WTC11 (cell line): ENCODE measurements at regions not wholly inside any gene's neighbourhood (a gene's known extent, or its start where the extent isn't known, plus 50 kb on each side); places are given as distances from the start of the nearest gene placed in this dataset.

Experiments
- ATAC-seq: fragments of 200-7000 bp; cut with Tn5 transposase; 2 replicates; pipeline ENCODE4 v1.10.0; 2021; ENCODE audit warnings: mild to moderate bottlenecking, moderate library complexity
- CTCF ChIA-PET: fragments of 300-600 bp; sonication (Branson Sonifier 250); formaldehyde crosslinking; loops from one replicate; lab custom pipeline; 2021; ENCODE audit warnings: antibody characterized with exemption; lab: Charles Lee
- POLR2A ChIA-PET: fragments of 350-600 bp; sonication (Branson Sonifier 250); formaldehyde crosslinking; loops from one replicate; lab custom pipeline; 2021; ENCODE audit warnings: antibody characterized with exemption; lab: Charles Lee
- DNase-seq: peaks from one replicate; pipeline ENCODE4 v3.0.0; 2021; ENCODE audit warnings: low spot score
- H3K27ac Mint-ChIP-seq: 2 replicates; pipeline ENCODE4 v1.8.0; 2021; ENCODE audit warnings: mixed read lengths
- H3K27me3 Mint-ChIP-seq: 2 replicates; pipeline ENCODE4 v1.8.0; 2021; ENCODE audit warnings: low read depth, mild to moderate bottlenecking, moderate library complexity, mixed read lengths
- H3K36me3 Mint-ChIP-seq: 2 replicates; pipeline ENCODE4 v1.8.0; 2021; ENCODE audit warnings: mixed read lengths
- H3K4me1 Mint-ChIP-seq: 2 replicates; pipeline ENCODE4 v1.8.0; 2022; ENCODE audit warnings: mixed read lengths
- H3K4me3 Mint-ChIP-seq: 2 replicates; pipeline ENCODE4 v1.8.0; 2021; ENCODE audit warnings: mild to moderate bottlenecking, moderate library complexity, mixed read lengths
- H3K9me3 Mint-ChIP-seq: 2 replicates; pipeline ENCODE4 v1.8.0; 2021; ENCODE audit warnings: mixed read lengths
- CBFB ChIP-seq: sonication (generic); formaldehyde crosslinking; IDR thresholded peaks from 2 replicates; pipeline ENCODE4 v1.8.1; 2022; ENCODE audit warnings: mild to moderate bottlenecking, low read depth, missing genetic modification reagents
- FOXP1 ChIP-seq: sonication (generic); formaldehyde crosslinking; IDR thresholded peaks from 2 replicates; pipeline ENCODE4 v1.8.0; 2022; ENCODE audit warnings: missing genetic modification reagents, mild to moderate bottlenecking, moderate library complexity, borderline replicate concordance
- HMGA2 ChIP-seq: fragments of 250-450 bp; sonication (Bioruptor Pico); IDR thresholded peaks from 2 replicates; pipeline ENCODE4 v1.4.0; 2021; ENCODE audit warnings: mild to moderate bottlenecking, moderate library complexity
- IRF2 ChIP-seq: sonication (generic); formaldehyde crosslinking; IDR thresholded peaks from 2 replicates; pipeline ENCODE4 v1.8.0; 2022; ENCODE audit warnings: low read depth, missing genetic modification reagents, borderline replicate concordance
- JAZF1 ChIP-seq: fragments of 250-450 bp; sonication (Bioruptor Pico); IDR thresholded peaks from 2 replicates; pipeline ENCODE4 v1.9.0; 2021; ENCODE audit warnings: moderate library complexity, mild to moderate bottlenecking, inconsistent platforms
- MXD4 ChIP-seq: fragments of 250-450 bp; sonication (Bioruptor Pico); IDR thresholded peaks from 2 replicates; pipeline ENCODE4 v1.8.0; 2021; ENCODE audit warnings: mild to moderate bottlenecking, moderate library complexity, borderline replicate concordance
- NFE2L1 ChIP-seq: sonication (generic); formaldehyde crosslinking; IDR thresholded peaks from 2 replicates; pipeline ENCODE4 v1.8.1; 2023; ENCODE audit warnings: missing genetic modification reagents
- NR2C2 ChIP-seq: sonication (generic); formaldehyde crosslinking; IDR thresholded peaks from 2 replicates; pipeline ENCODE4 v1.8.0; 2022; ENCODE audit warnings: mild to moderate bottlenecking, missing genetic modification reagents
- SMAD3 ChIP-seq: sonication (generic); formaldehyde crosslinking; IDR thresholded peaks from 2 replicates; pipeline ENCODE4 v1.8.0; 2022; ENCODE audit warnings: missing genetic modification reagents, mild to moderate bottlenecking, borderline replicate concordance
- SOX15 ChIP-seq: fragments of 250-450 bp; sonication (Bioruptor Pico); IDR thresholded peaks from 2 replicates; pipeline ENCODE4 v1.9.0; 2021; ENCODE audit warnings: mild to moderate bottlenecking
- SP1 ChIP-seq: sonication (generic); formaldehyde crosslinking; conservative IDR thresholded peaks from 2 replicates; pipeline ENCODE4 v1.8.1; 2022; ENCODE audit warnings: missing genetic modification reagents
- ZNF121 ChIP-seq: sonication (generic); formaldehyde crosslinking; IDR thresholded peaks from 2 replicates; pipeline ENCODE4 v1.8.0; 2023; ENCODE audit warnings: missing genetic modification reagents
- TF ChIP-seq, protein P1 (sequence below): sonication (generic); formaldehyde crosslinking; IDR thresholded peaks from 2 replicates; pipeline ENCODE4 v1.8.1; 2023; ENCODE audit warnings: mild to moderate bottlenecking, missing genetic modification reagents, moderate library complexity
- TF ChIP-seq, protein P2 (sequence below): fragments of 250-450 bp; sonication (Bioruptor Pico); IDR thresholded peaks from 2 replicates; pipeline ENCODE4 v1.8.0; 2021; ENCODE audit warnings: mild to moderate bottlenecking
- TF ChIP-seq, protein P3 (sequence below): sonication (generic); formaldehyde crosslinking; IDR thresholded peaks from 2 replicates; pipeline ENCODE4 v1.8.1; 2022; ENCODE audit warnings: mild to moderate bottlenecking, missing genetic modification reagents, moderate library complexity, borderline replicate concordance
- TF ChIP-seq, protein P4 (sequence below): fragments of 250-450 bp; sonication (Bioruptor Pico); IDR thresholded peaks from 2 replicates; pipeline ENCODE4 v1.9.0; 2021; ENCODE audit warnings: moderate library complexity, mild to moderate bottlenecking, inconsistent platforms, borderline replicate concordance
- TF ChIP-seq, protein P5 (sequence below): fragments of 250-450 bp; sonication (Bioruptor Pico); conservative IDR thresholded peaks from 2 replicates; pipeline ENCODE4 v1.9.0; 2021; ENCODE audit warnings: mild to moderate bottlenecking
- TF ChIP-seq, protein P6 (sequence below): sonication (generic); formaldehyde crosslinking; IDR thresholded peaks from 2 replicates; pipeline ENCODE4 v1.8.0; 2023; ENCODE audit warnings: mild to moderate bottlenecking, missing genetic modification reagents
- TF ChIP-seq, protein P7 (sequence below): sonication (generic); formaldehyde crosslinking; IDR thresholded peaks from 2 replicates; pipeline ENCODE4 v1.8.0; 2022; ENCODE audit warnings: mild to moderate bottlenecking, missing genetic modification reagents

DNA sequence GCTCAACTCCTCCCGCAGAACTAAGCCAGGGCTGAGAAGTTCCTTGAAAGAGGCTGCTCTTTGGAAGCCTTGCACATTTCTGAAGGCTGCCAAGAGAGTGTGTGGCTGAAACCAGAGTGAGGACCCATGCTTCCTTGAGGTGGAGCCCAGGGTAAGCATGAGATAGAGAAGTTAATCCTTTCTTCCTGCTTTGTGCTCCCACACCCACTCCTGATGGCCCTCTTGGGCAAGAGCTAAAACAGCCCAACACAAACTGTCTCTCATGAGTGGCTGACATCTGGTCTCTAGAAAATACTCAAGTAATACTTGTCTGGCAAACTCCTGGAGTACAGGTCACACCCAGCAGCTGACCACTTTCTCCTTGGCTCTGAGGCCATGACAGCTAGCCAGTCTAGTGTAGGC is 523.7 kb downstream of the INSC start (continued):
- TF ChIP-seq, protein P1, sequence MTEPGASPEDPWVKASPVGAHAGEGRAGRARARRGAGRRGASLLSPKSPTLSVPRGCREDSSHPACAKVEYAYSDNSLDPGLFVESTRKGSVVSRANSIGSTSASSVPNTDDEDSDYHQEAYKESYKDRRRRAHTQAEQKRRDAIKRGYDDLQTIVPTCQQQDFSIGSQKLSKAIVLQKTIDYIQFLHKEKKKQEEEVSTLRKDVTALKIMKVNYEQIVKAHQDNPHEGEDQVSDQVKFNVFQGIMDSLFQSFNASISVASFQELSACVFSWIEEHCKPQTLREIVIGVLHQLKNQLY (CRISPR knock-in tag): no peak
- TF ChIP-seq NFE2L1 (no peak), MXD4 (CRISPR knock-in tag) (no peak), FOXP1 (CRISPR knock-in tag) (no peak), JAZF1 (CRISPR knock-in tag) (no peak)
- TF ChIP-seq, protein P2, sequence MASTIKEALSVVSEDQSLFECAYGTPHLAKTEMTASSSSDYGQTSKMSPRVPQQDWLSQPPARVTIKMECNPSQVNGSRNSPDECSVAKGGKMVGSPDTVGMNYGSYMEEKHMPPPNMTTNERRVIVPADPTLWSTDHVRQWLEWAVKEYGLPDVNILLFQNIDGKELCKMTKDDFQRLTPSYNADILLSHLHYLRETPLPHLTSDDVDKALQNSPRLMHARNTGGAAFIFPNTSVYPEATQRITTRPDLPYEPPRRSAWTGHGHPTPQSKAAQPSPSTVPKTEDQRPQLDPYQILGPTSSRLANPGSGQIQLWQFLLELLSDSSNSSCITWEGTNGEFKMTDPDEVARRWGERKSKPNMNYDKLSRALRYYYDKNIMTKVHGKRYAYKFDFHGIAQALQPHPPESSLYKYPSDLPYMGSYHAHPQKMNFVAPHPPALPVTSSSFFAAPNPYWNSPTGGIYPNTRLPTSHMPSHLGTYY (CRISPR knock-in tag): no peak

DNA sequence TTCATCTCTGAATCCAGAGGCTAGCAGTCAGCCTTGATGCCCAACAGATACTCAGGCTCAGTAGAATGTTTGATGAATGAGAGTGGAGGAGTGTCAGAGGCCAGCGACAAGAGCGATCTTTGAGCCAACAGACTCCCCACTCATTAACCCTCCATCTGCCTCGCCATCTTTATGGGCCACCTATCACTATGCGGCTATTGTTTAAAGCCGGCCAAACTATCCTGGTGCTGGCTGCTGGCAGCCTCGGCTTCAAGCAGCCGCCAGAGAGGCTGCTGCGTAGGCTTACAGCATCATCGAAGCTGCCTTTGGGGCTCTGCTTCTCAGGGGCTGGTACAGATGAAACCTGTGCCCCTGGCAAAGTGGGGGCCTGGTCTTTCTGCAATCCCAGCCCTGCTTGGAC is 525.6 kb downstream of the INSC start:
- no peaks in the 10 kb centered on the region; the same call in 1 of the 2 replicates for H3K27me3 Mint-ChIP-seq
- POLR2A ChIA-PET: no interaction called here
- CTCF ChIA-PET: no interaction called here

DNA sequence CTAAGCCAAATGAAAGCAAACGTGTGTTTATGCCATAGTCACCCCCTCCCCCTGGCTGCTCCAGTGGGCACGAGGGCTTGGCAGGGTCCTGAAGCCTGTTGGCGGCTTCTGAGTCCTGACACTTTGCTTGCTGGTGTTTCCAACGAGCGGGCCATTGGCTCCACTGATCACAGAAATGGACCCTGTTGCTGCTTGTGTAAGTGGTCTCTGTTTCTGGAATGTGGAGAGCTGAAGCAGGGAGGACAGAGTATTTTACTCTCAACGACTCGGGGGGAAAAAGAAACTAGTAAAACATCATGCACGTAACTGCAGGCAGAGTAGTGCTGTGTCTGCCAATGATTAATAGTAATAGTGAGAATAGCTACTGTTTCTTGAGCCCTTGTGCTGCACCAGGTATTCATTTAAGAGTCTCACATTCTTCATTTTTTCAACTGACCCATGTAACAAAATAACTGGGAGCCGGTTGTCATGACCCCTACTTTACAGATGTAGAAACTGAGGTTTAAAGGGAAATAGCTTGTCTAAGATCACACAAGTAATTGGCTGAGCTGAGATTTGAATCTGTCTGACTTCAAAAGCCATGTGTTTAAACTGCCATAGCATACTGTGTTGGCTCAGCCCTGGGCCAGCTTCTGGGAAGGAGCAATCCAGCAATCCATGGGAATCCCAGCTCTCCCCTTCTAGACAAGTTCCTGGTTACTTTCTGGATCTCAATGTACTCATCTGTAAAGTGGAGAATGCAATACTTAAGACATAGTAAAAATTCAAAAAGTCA is 526.7 kb downstream of the INSC start:
- no peak for ATAC-seq
- H3K4me3 Mint-ChIP-seq: no peak overlapping the region
- TF ChIP-seq ZNF121 (CRISPR knock-in tag) (no peak), NFE2L1 (no peak), SOX15 (no peak), SP1 (no peak), CBFB (CRISPR knock-in tag) (no peak), IRF2 (no peak), NR2C2 (CRISPR knock-in tag) (no peak), SMAD3 (no peak)
- TF ChIP-seq, protein P3, sequence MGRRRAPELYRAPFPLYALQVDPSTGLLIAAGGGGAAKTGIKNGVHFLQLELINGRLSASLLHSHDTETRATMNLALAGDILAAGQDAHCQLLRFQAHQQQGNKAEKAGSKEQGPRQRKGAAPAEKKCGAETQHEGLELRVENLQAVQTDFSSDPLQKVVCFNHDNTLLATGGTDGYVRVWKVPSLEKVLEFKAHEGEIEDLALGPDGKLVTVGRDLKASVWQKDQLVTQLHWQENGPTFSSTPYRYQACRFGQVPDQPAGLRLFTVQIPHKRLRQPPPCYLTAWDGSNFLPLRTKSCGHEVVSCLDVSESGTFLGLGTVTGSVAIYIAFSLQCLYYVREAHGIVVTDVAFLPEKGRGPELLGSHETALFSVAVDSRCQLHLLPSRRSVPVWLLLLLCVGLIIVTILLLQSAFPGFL: no peak
- TF ChIP-seq, protein P4, sequence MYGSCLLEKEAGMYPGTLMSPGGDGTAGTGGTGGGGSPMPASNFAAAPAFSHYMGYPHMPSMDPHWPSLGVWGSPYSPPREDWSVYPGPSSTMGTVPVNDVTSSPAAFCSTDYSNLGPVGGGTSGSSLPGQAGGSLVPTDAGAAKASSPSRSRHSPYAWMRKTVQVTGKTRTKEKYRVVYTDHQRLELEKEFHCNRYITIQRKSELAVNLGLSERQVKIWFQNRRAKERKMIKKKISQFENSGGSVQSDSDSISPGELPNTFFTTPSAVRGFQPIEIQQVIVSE (CRISPR knock-in tag): no peak
- TF ChIP-seq, protein P5, sequence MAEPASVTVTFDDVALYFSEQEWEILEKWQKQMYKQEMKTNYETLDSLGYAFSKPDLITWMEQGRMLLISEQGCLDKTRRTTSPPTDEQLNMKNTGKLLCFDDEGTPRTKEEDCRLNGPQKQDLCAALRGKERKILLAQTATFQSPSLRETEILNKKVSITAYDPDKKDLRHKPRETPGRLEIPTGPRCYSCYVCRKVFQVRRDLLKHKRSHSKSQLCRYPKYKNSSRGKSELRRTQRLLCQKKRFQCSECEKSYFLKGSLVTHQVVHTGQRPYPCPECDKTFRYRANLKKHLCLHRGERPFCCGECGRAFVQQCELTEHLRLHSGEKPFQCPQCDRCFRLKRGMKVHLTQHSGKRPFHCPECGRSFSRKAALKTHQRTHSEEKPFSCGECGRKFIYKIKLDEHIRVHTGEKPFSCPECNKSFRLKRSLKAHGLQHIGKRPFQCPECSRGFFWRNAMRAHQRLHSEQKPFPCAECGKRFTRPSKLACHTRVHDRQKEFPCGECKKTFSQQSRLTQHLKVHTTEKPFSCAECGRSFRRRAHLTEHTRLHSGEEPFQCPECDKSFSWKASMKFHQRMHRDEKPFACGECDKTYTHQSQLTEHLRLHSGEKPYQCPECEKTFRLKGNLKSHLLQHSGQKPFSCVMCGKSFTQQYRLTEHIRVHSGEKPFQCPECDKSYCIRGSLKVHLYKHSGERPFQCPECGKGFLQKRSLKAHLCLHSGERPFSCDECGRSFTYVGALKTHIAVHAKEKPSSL (CRISPR knock-in tag): no peak
- TF ChIP-seq, protein P6, sequence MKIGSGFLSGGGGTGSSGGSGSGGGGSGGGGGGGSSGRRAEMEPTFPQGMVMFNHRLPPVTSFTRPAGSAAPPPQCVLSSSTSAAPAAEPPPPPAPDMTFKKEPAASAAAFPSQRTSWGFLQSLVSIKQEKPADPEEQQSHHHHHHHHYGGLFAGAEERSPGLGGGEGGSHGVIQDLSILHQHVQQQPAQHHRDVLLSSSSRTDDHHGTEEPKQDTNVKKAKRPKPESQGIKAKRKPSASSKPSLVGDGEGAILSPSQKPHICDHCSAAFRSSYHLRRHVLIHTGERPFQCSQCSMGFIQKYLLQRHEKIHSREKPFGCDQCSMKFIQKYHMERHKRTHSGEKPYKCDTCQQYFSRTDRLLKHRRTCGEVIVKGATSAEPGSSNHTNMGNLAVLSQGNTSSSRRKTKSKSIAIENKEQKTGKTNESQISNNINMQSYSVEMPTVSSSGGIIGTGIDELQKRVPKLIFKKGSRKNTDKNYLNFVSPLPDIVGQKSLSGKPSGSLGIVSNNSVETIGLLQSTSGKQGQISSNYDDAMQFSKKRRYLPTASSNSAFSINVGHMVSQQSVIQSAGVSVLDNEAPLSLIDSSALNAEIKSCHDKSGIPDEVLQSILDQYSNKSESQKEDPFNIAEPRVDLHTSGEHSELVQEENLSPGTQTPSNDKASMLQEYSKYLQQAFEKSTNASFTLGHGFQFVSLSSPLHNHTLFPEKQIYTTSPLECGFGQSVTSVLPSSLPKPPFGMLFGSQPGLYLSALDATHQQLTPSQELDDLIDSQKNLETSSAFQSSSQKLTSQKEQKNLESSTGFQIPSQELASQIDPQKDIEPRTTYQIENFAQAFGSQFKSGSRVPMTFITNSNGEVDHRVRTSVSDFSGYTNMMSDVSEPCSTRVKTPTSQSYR: no peak
- TF ChIP-seq, protein P7, sequence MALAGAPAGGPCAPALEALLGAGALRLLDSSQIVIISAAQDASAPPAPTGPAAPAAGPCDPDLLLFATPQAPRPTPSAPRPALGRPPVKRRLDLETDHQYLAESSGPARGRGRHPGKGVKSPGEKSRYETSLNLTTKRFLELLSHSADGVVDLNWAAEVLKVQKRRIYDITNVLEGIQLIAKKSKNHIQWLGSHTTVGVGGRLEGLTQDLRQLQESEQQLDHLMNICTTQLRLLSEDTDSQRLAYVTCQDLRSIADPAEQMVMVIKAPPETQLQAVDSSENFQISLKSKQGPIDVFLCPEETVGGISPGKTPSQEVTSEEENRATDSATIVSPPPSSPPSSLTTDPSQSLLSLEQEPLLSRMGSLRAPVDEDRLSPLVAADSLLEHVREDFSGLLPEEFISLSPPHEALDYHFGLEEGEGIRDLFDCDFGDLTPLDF (CRISPR knock-in tag): no peak

More for the DNA sequence above, 525.6 kb downstream of the INSC start:
- H3K4me3 Mint-ChIP-seq: no peak overlapping the region
- DNase-seq (no peak), ATAC-seq (no peak)
- no peak overlapping the region for H3K27ac Mint-ChIP-seq
- peaks cover 6% of the 10 kb centered on the region for H3K4me1 Mint-ChIP-seq
- peaks cover 11% of the 10 kb centered on the region for H3K36me3 Mint-ChIP-seq
- TF ChIP-seq HMGA2: no peak
- no peak for TF ChIP-seq CBFB (CRISPR knock-in tag)
- peaks cover 20% of the 10 kb centered on the region for H3K9me3 Mint-ChIP-seq

More for the DNA sequence above, 526.7 kb downstream of the INSC start:
- ChIA-PET CTCF (interaction anchor here (1.2 to 1.9 kb wide), 2 partner anchors 9 to 11 kb away, joined by 8 to 10 read pairs; no protein-coding TSS in a partner anchor), POLR2A (no interaction called here)
- no peak overlapping the region for H3K27ac Mint-ChIP-seq
- H3K4me1 Mint-ChIP-seq: peaks cover 6% of the 10 kb centered on the region
- peaks cover 12% of the 10 kb centered on the region for H3K9me3 Mint-ChIP-seq
- no peak for DNase-seq
- H3K36me3 Mint-ChIP-seq: peaks cover 4% of the 10 kb centered on the region
- no peaks in the 10 kb centered on the region for H3K27me3 Mint-ChIP-seq
